GM12892 (cell line): ENCODE measurements at regions not wholly inside any gene's neighbourhood (a gene's known extent, or its start where the extent isn't known, plus 50 kb on each side); places are given as distances from the start of the nearest gene placed in this dataset.

Experiments used
- POLR2A ChIP-seq: IDR thresholded peaks from 2 replicates; pipeline ENCODE4 v1.6.1; 2011; ENCODE audit warnings: low read depth, low read length, control low read depth
- POLR2AphosphoS5 ChIP-seq: IDR thresholded peaks from 2 replicates; pipeline ENCODE4 v1.6.1; 2011; ENCODE audit warnings: low read depth, low read length, control low read depth

- no peak for TF ChIP-seq POLR2A
- TF ChIP-seq POLR2AphosphoS5, result no peak
These were observed 160.3 kb downstream of the VAPA start for GRCh38 chr18:10074110-10074509.
